Caco-2 (cell line): ENCODE measurements at regions not wholly inside any gene's neighbourhood (a gene's known extent, or its start where the extent isn't known, plus 50 kb on each side); places are given as distances from the start of the nearest gene placed in this dataset.
"Not testable (repeated sequence)": the region's sequence is repeated elsewhere in the genome, so short reads cannot be mapped to it uniquely, and the experiment has no call there.

Experiments
- BruUV-seq: library from RNA; stranded (reverse); fragments of 400-500 nt; replicated peaks from 2 replicates; lab custom pipeline; 2021; lab: Mats Ljungman, UMichigan
- CTCF ChIA-PET: fragments of 300-600 bp; sonication (Branson Sonifier 250); formaldehyde crosslinking; loops from one replicate; lab custom pipeline; 2022; ENCODE audit warnings: antibody characterized with exemption; lab: Charles Lee
- POLR2A ChIA-PET: fragments of 300-600 bp; sonication (Branson Sonifier 250); formaldehyde crosslinking; loops from one replicate; lab custom pipeline; 2022; ENCODE audit warnings: antibody characterized with exemption; lab: Charles Lee
- DNase-seq, 2 experiments: peaks; one replicate each; pipeline versions ENCODE4 v3.0.0 to v3.0.0-alpha.2; 2020 to 2022
- H3K27me3 ChIP-seq: replicated peaks from 2 replicates; pipeline ENCODE4 v1.6.0; 2011; ENCODE audit warnings: low read length; ENCODE audit not compliant: control insufficient read depth, insufficient read depth
- H3K36me3 ChIP-seq: 2 replicates; pipeline ENCODE4 v1.5.1; 2011; ENCODE audit warnings: low read length; ENCODE audit not compliant: control insufficient read depth, insufficient read depth
- H3K4me1 ChIP-seq: fragments of 250-450 bp; sonication (Bioruptor Pico); 2 replicates; pipeline ENCODE4 v1.5.1; 2020; ENCODE audit warnings: mild to moderate bottlenecking
- H3K4me3 ChIP-seq: 2 replicates; pipeline ENCODE4 v1.5.1; 2011; ENCODE audit warnings: low read depth, mild to moderate bottlenecking, control low read depth, low read length
- H3K9me3 ChIP-seq: fragments of 250-450 bp; sonication (Bioruptor Pico); 2 replicates; pipeline ENCODE4 v1.5.1; 2020; ENCODE audit warnings: mild to moderate bottlenecking, moderate library complexity
- H3K27ac Mint-ChIP-seq: one replicate; pipeline ENCODE4 v1.8.0; 2022; ENCODE audit warnings: mixed read lengths; ENCODE audit not compliant: unreplicated experiment
- H3K27me3 Mint-ChIP-seq: one replicate; pipeline ENCODE4 v1.8.0; 2022; ENCODE audit warnings: mixed read lengths; ENCODE audit not compliant: insufficient read depth, unreplicated experiment
- H3K36me3 Mint-ChIP-seq: one replicate; pipeline ENCODE4 v1.8.0; 2022; ENCODE audit warnings: mild to moderate bottlenecking, mixed read lengths; ENCODE audit not compliant: insufficient read depth, unreplicated experiment
- H3K4me1 Mint-ChIP-seq: one replicate; pipeline ENCODE4 v1.8.0; 2022; ENCODE audit warnings: low read depth, mixed read lengths; ENCODE audit not compliant: unreplicated experiment
- H3K4me3 Mint-ChIP-seq: one replicate; pipeline ENCODE4 v1.8.0; 2022; ENCODE audit warnings: mild to moderate bottlenecking, moderate library complexity, mixed read lengths; ENCODE audit not compliant: unreplicated experiment
- H3K9me3 Mint-ChIP-seq: one replicate; pipeline ENCODE4 v1.8.0; 2022; ENCODE audit warnings: mixed read lengths; ENCODE audit not compliant: unreplicated experiment
- CTCF ChIP-seq, 2 experiments: fragments of 200-600 bp in 1 of 2; IDR thresholded peaks; 1 replicate in 1 of 2; 2 replicates in 1 of 2; pipeline versions ENCODE4 v1.5.1 to v1.8.0; 2011 to 2022; ENCODE audit warnings: antibody characterized with exemption in 1 of 2, control low read depth in 1 of 2, inconsistent platforms in 1 of 2, low read depth in 1 of 2, low read length in 1 of 2, mild to moderate bottlenecking in 1 of 2, moderate library complexity in 1 of 2; ENCODE audit not compliant: insufficient read depth in 1 of 2, severe bottlenecking in 1 of 2, unreplicated experiment in 1 of 2
- intact Hi-C: fragments of 100-400 bp; cut with micrococcal nuclease; formaldehyde crosslinking; loops from one replicate; pipeline ENCODE4 v1.10.0; 2022; ENCODE audit not compliant: unreplicated experiment

GRCh38 chrX:150087612-150088011 lies 149.3 kb upstream of the EOLA2 start:
- no peak for DNase-seq

GRCh38 chrX:150088042-150088441 lies 149.8 kb upstream of the EOLA2 start:
- no peak overlapping the region for H3K27ac Mint-ChIP-seq
- H3K4me1 Mint-ChIP-seq, result no peaks in the 10 kb centered on the region
- H3K4me3 ChIP-seq, result no peak overlapping the region
- no TSS peak for BruUV-seq
- no peak for TF ChIP-seq CTCF (IDR thresholded peaks at IDR 0.05; ENCODE audit: insufficient read depth in 1 of 2, low read depth in 1 of 2, low read length in 1 of 2, severe bottlenecking in 1 of 2, unreplicated experiment in 1 of 2)
- H3K4me3 Mint-ChIP-seq, result no peak overlapping the region
- POLR2A ChIA-PET, result no interaction called here
- no peaks in the 10 kb centered on the region for H3K4me1 ChIP-seq
- H3K36me3 Mint-ChIP-seq, result no peaks in the 10 kb centered on the region
- no peaks in the 10 kb centered on the region for H3K27me3 ChIP-seq
- H3K27me3 Mint-ChIP-seq, result no peaks in the 10 kb centered on the region
- H3K9me3 ChIP-seq, result no peaks in the 10 kb centered on the region
- DNase-seq, result no peak
- CTCF ChIA-PET, result no interaction called here
- no peaks in the 10 kb centered on the region for H3K36me3 ChIP-seq
- H3K9me3 Mint-ChIP-seq, result no peaks in the 10 kb centered on the region
- intact Hi-C loops, result no loop called here

More at GRCh38 chrX:150087612-150088011, 149.3 kb upstream of the EOLA2 start:
- intact Hi-C loops, result no loop called here
- Mint-ChIP-seq H3K9me3 (no peaks in the 10 kb centered on the region), H3K4me3 (no peak overlapping the region), H3K36me3 (no peaks in the 10 kb centered on the region), H3K27me3 (no peaks in the 10 kb centered on the region), H3K4me1 (no peaks in the 10 kb centered on the region), H3K27ac (no peak overlapping the region)
- ChIA-PET CTCF (no interaction called here), POLR2A (no interaction called here)
- H3K4me1 ChIP-seq, result no peaks in the 10 kb centered on the region
- no peaks in the 10 kb centered on the region for H3K9me3 ChIP-seq
- no peaks in the 10 kb centered on the region for H3K36me3 ChIP-seq
- BruUV-seq, result no TSS peak
- no peak for TF ChIP-seq CTCF (IDR thresholded peaks at IDR 0.05; ENCODE audit: insufficient read depth in 1 of 2, low read depth in 1 of 2, low read length in 1 of 2, severe bottlenecking in 1 of 2, unreplicated experiment in 1 of 2)
- no peak overlapping the region for H3K4me3 ChIP-seq
- H3K27me3 ChIP-seq, result no peaks in the 10 kb centered on the region

- H3K4me3 Mint-ChIP-seq, result no peak overlapping the region
- BruUV-seq, result no TSS peak
- no peaks in the 10 kb centered on the region for H3K36me3 Mint-ChIP-seq
- H3K27ac Mint-ChIP-seq, result no peak overlapping the region
- H3K27me3 ChIP-seq, result no peaks in the 10 kb centered on the region
- H3K9me3 ChIP-seq, result no peaks in the 10 kb centered on the region
- POLR2A ChIA-PET, result no interaction called here
- no peaks in the 10 kb centered on the region for H3K36me3 ChIP-seq
- no peak overlapping the region for H3K4me3 ChIP-seq
- H3K27me3 Mint-ChIP-seq, result no peaks in the 10 kb centered on the region
- no peak for DNase-seq
- H3K4me1 ChIP-seq, result no peaks in the 10 kb centered on the region
- intact Hi-C loops, result no loop called here
- CTCF ChIA-PET, result no interaction called here
- no peak for TF ChIP-seq CTCF (IDR thresholded peaks at IDR 0.05; ENCODE audit: insufficient read depth in 1 of 2, low read depth in 1 of 2, low read length in 1 of 2, severe bottlenecking in 1 of 2, unreplicated experiment in 1 of 2)
- H3K4me1 Mint-ChIP-seq, result no peaks in the 10 kb centered on the region
- H3K9me3 Mint-ChIP-seq, result no peaks in the 10 kb centered on the region
These were observed 150.7 kb upstream of the EOLA2 start for GRCh38 chrX:150088766-150089518.

GRCh38 chrX:150091300-150091699 lies 153.0 kb upstream of the EOLA2 start:
- DNase-seq, H3K36me3 Mint-ChIP-seq, H3K9me3 ChIP-seq, intact Hi-C loops, H3K9me3 Mint-ChIP-seq, H3K36me3 ChIP-seq, H3K4me3 Mint-ChIP-seq, H3K27me3 Mint-ChIP-seq, H3K4me1 Mint-ChIP-seq, POLR2A ChIA-PET, H3K27ac Mint-ChIP-seq, CTCF ChIA-PET, H3K4me1 ChIP-seq, BruUV-seq, H3K27me3 ChIP-seq, H3K4me3 ChIP-seq: not testable (repeated sequence)
